Lower lobe of right lung (tissue), 2 donors: ENCODE measurements at regions not wholly inside any gene's neighbourhood (a gene's known extent, or its start where the extent isn't known, plus 50 kb on each side); places are given as distances from the start of the nearest gene placed in this dataset.

Experiments
- ATAC-seq, 2 donors: fragments of 200-7000 bp; cut with Tn5 transposase; one replicate each; pipeline ENCODE4 v1.9.1; 2020 to 2022; ENCODE audit warnings: mild to moderate bottlenecking in 2 of 2, moderate library complexity in 2 of 2
- DNase-seq: peaks from one replicate; pipeline ENCODE4 v3.0.0-alpha.2; 2020
- H3K27ac ChIP-seq: fragments of 200-600 bp; one replicate; pipeline ENCODE4 v1.8.0; 2022
- H3K27me3 ChIP-seq: fragments of 200-600 bp; one replicate; pipeline ENCODE4 v1.8.0; 2022; ENCODE audit warnings: low read depth
- H3K36me3 ChIP-seq: fragments of 200-600 bp; one replicate; pipeline ENCODE4 v1.8.0; 2022; ENCODE audit warnings: mild to moderate bottlenecking
- H3K4me1 ChIP-seq: fragments of 200-600 bp; one replicate; pipeline ENCODE4 v1.8.0; 2022
- H3K4me3 ChIP-seq: fragments of 200-600 bp; one replicate; pipeline ENCODE4 v1.8.0; 2022; ENCODE audit warnings: mild to moderate bottlenecking
- H3K9me3 ChIP-seq: fragments of 200-600 bp; one replicate; pipeline ENCODE4 v1.8.0; 2022
- CTCF ChIP-seq: fragments of 200-600 bp; IDR thresholded peaks from one replicate; pipeline ENCODE4 v1.8.0; 2022; ENCODE audit warnings: antibody characterized with exemption, mild to moderate bottlenecking
- intact Hi-C: fragments of 100-400 bp; cut with DNase I; formaldehyde crosslinking; loops from one replicate; pipeline ENCODE4 v1.11.0; 2022
- donor health status: DM: no; HTN: yes; CAD: no; lungs with severe emphysema.

GRCh38 chr10:89095701-89096391, 105.2 kb downstream of the FAS start:
- DNase-seq (no peak), ATAC-seq (no peak)
- no peaks in the 10 kb centered on the region for H3K27me3 ChIP-seq
- no peak overlapping the region for H3K4me3 ChIP-seq
- no peak overlapping the region for H3K27ac ChIP-seq
- no peaks in the 10 kb centered on the region for H3K9me3 ChIP-seq
- no peaks in the 10 kb centered on the region for H3K36me3 ChIP-seq
- no peak for TF ChIP-seq CTCF
- H3K4me1 ChIP-seq: peaks cover 13% of the 10 kb centered on the region
- intact Hi-C loops: no loop called here

GRCh38 chr10:89093728-89094127, 103.1 kb downstream of the FAS start:
- no peak for ATAC-seq
- intact Hi-C loops: no loop called here
- Histone ChIP-seq H3K27ac (no peak overlapping the region), H3K4me3 (no peak overlapping the region), H3K27me3 (no peaks in the 10 kb centered on the region), H3K4me1 (peaks cover 16% of the 10 kb centered on the region), H3K9me3 (no peaks in the 10 kb centered on the region), H3K36me3 (no peaks in the 10 kb centered on the region)
- DNase-seq: no peak
- no peak for TF ChIP-seq CTCF

- ATAC-seq: no peak
- intact Hi-C loops: no loop called here
Observed at GRCh38 chr10:89092981-89093380, 102.4 kb downstream of the FAS start.

GRCh38 chr10:89092439-89092838, 101.8 kb downstream of the FAS start:
- Histone ChIP-seq H3K36me3 (no peaks in the 10 kb centered on the region), H3K9me3 (no peaks in the 10 kb centered on the region), H3K4me1 (peaks cover 20% of the 10 kb centered on the region), H3K27me3 (no peaks in the 10 kb centered on the region), H3K27ac (no peak overlapping the region), H3K4me3 (no peak overlapping the region)
- ATAC-seq (no peak), DNase-seq (no peak)
- TF ChIP-seq CTCF: no peak
- intact Hi-C loops: no loop called here

More at GRCh38 chr10:89092981-89093380, 102.4 kb downstream of the FAS start:
- Histone ChIP-seq H3K9me3 (no peaks in the 10 kb centered on the region), H3K4me3 (no peak overlapping the region), H3K4me1 (peaks cover 16% of the 10 kb centered on the region), H3K27ac (no peak overlapping the region), H3K27me3 (no peaks in the 10 kb centered on the region), H3K36me3 (no peaks in the 10 kb centered on the region)
- no peak for DNase-seq
- TF ChIP-seq CTCF: no peak

GRCh38 chr10:89091496-89091895, 100.9 kb downstream of the FAS start:
- intact Hi-C loops: no loop called here
- no peaks in the 10 kb centered on the region for H3K36me3 ChIP-seq
- no peaks in the 10 kb centered on the region for H3K27me3 ChIP-seq
- peak overlapping the region; percentile 15 for H3K27ac ChIP-seq
- no peak for TF ChIP-seq CTCF
- H3K9me3 ChIP-seq: no peaks in the 10 kb centered on the region
- H3K4me1 ChIP-seq: peaks cover 24% of the 10 kb centered on the region
- ATAC-seq (peak; percentile 43 to 72), DNase-seq (no peak)
- H3K4me3 ChIP-seq: no peak overlapping the region
